ENCODE measurements at regions not wholly inside any gene's neighbourhood (a gene's known extent, or its start where the extent isn't known, plus 50 kb on each side); places are given as distances from the start of the nearest gene placed in this dataset.

DNA sequence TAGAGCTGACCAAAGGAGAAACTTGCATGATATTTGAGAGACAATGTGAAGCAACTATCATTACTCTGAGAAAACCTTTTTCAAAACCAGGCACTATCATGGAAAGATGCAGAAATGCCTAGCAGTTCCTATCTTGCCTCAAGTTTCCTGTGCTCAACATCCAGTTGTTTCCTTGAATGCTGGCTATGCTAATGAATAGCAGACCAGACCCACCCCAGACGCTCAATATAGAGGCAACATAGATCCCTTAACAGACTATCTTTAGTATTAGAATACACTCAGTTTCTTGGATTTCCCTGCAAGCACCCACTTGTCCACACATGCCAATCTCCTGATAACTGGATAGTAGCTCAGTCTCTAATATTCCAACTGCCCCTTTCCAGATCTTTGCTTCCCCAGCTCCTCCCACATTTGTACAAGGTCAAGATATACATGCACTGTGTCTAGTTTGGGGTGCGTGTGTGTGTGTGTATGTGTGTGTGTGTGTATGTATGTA is 93.3 kb upstream of the PCSK5 start:
- TF ChIP-seq, protein P1, sequence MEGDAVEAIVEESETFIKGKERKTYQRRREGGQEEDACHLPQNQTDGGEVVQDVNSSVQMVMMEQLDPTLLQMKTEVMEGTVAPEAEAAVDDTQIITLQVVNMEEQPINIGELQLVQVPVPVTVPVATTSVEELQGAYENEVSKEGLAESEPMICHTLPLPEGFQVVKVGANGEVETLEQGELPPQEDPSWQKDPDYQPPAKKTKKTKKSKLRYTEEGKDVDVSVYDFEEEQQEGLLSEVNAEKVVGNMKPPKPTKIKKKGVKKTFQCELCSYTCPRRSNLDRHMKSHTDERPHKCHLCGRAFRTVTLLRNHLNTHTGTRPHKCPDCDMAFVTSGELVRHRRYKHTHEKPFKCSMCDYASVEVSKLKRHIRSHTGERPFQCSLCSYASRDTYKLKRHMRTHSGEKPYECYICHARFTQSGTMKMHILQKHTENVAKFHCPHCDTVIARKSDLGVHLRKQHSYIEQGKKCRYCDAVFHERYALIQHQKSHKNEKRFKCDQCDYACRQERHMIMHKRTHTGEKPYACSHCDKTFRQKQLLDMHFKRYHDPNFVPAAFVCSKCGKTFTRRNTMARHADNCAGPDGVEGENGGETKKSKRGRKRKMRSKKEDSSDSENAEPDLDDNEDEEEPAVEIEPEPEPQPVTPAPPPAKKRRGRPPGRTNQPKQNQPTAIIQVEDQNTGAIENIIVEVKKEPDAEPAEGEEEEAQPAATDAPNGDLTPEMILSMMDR (IDR thresholded peaks at IDR 0.05), result no peak
- no peak for TF ChIP-seq EZH2 (IDR thresholded peaks at IDR 0.05; ENCODE audit: borderline replicate concordance, insufficient read depth, low read depth, low read length, poor library complexity, severe bottlenecking)

Data from B cell (primary cell).